HG02943 (cell line): ENCODE measurements at regions not wholly inside any gene's neighbourhood (a gene's known extent, or its start where the extent isn't known, plus 50 kb on each side); places are given as distances from the start of the nearest gene placed in this dataset.

Experiments
- ATAC-seq: cut with Tn5 transposase; IDR thresholded peaks from one replicate; pipeline ENCODE4 v1.9.1; 2021; ENCODE audit warnings: mild to moderate bottlenecking, low read depth, moderate library complexity; ENCODE audit not compliant: unreplicated experiment

- no peak for ATAC-seq
Observed at GRCh38 chr5:167207081-167207480, 1084.4 kb upstream of the WWC1 start.

GRCh38 chr5:167208911-167209310 is 1082.5 kb upstream of the WWC1 start:
- ATAC-seq, result no peak

GRCh38 chr5:167217097-167217743 is 1074.2 kb upstream of the WWC1 start:
- ATAC-seq, result no peak

GRCh38 chr5:167219298-167219697 is 1072.1 kb upstream of the WWC1 start:
- ATAC-seq, result no peak

GRCh38 chr5:167226386-167226785 is 1065.1 kb upstream of the WWC1 start:
- no peak for ATAC-seq

GRCh38 chr5:167228134-167228533 is 1063.3 kb upstream of the WWC1 start:
- no peak for ATAC-seq

GRCh38 chr5:167229751-167230150 is 1061.7 kb upstream of the WWC1 start:
- no peak for ATAC-seq

GRCh38 chr5:167230414-167230813 is 1061.0 kb upstream of the WWC1 start:
- ATAC-seq, result no peak

- ATAC-seq, result no peak
Observed at GRCh38 chr5:167232675-167233311, 1058.7 kb upstream of the WWC1 start.

GRCh38 chr5:167233507-167234220 is 1057.8 kb upstream of the WWC1 start:
- no peak for ATAC-seq

GRCh38 chr5:167241436-167242067 is 1049.9 kb upstream of the WWC1 start:
- ATAC-seq, result no peak

- ATAC-seq, result no peak
Observed at GRCh38 chr5:167242701-167243100, 1048.7 kb upstream of the WWC1 start.

- no peak for ATAC-seq
Observed at GRCh38 chr5:167243463-167243862, 1048.0 kb upstream of the WWC1 start.

GRCh38 chr5:167244583-167244982 is 1046.9 kb upstream of the WWC1 start:
- no peak for ATAC-seq

GRCh38 chr5:167245868-167246267 is 1045.6 kb upstream of the WWC1 start:
- no peak for ATAC-seq

GRCh38 chr5:167247816-167248215 is 1043.6 kb upstream of the WWC1 start:
- ATAC-seq, result no peak

- ATAC-seq, result no peak
Observed at GRCh38 chr5:167248257-167248656, 1043.2 kb upstream of the WWC1 start.

- ATAC-seq, result no peak
Observed at GRCh38 chr5:167250996-167251395, 1040.4 kb upstream of the WWC1 start.

GRCh38 chr5:167254132-167254531 is 1037.3 kb upstream of the WWC1 start:
- no peak for ATAC-seq

- no peak for ATAC-seq
Observed at GRCh38 chr5:167255926-167256325, 1035.5 kb upstream of the WWC1 start.

- no peak for ATAC-seq
Observed at GRCh38 chr5:167259806-167260205, 1031.6 kb upstream of the WWC1 start.
